Neural cell (in vitro differentiated cells): ENCODE measurements at regions not wholly inside any gene's neighbourhood (a gene's known extent, or its start where the extent isn't known, plus 50 kb on each side); places are given as distances from the start of the nearest gene placed in this dataset.

Experiments
- H2AFZ ChIP-seq: fragments of 200-600, 300-800 bp; sonication (generic), shearing (Covaris generic); 2 replicates; pipeline ENCODE4 v1.6.0; 2014; ENCODE audit warnings: low read depth, mild to moderate bottlenecking, antibody characterized with exemption, low read length, moderate library complexity
- H3F3A ChIP-seq: fragments of 200-600 bp; shearing (Covaris generic); 2 replicates; pipeline ENCODE4 v1.6.1; 2016; ENCODE audit warnings: mild to moderate bottlenecking, moderate library complexity, mixed read lengths, antibody characterized with exemption, low read length; ENCODE audit not compliant: insufficient read depth, poor library complexity, severe bottlenecking
- H3K27ac ChIP-seq: fragments of 200-600, 300-800 bp; sonication (generic), shearing (Covaris generic); 2 replicates; pipeline ENCODE4 v1.5.1; 2014; ENCODE audit warnings: mild to moderate bottlenecking, low read length, moderate library complexity
- H3K27me3 ChIP-seq: fragments of 300-800, 200-600 bp; sonication (generic), shearing (Covaris generic); 2 replicates; pipeline ENCODE4 v1.6.0; 2014; ENCODE audit warnings: mild to moderate bottlenecking, low read depth, low read length, moderate library complexity; ENCODE audit not compliant: insufficient read depth
- H3K36me3 ChIP-seq: fragments of 300-800, 200-600 bp; sonication (generic), shearing (Covaris generic); 2 replicates; pipeline ENCODE4 v1.5.1; 2014; ENCODE audit warnings: mild to moderate bottlenecking, antibody characterized with exemption, low read length, moderate library complexity; ENCODE audit not compliant: insufficient read depth
- H3K4me2 ChIP-seq: fragments of 300-800, 200-600 bp; sonication (generic), shearing (Covaris generic); 2 replicates; pipeline ENCODE4 v1.6.0; 2014; ENCODE audit warnings: mild to moderate bottlenecking, low read length
- H3K4me3 ChIP-seq: fragments of 300-800, 200-600 bp; sonication (generic), shearing (Covaris generic); 2 replicates; pipeline ENCODE4 v1.5.1; 2014; ENCODE audit warnings: mild to moderate bottlenecking, low read length, moderate library complexity
- H3K79me2 ChIP-seq: fragments of 200-600 bp; shearing (Covaris generic); replicated peaks from 2 replicates; pipeline ENCODE4 v1.6.0; 2014; ENCODE audit warnings: mild to moderate bottlenecking, low read length, moderate library complexity; ENCODE audit not compliant: insufficient read depth
- H3K9ac ChIP-seq: fragments of 300-800, 200-600 bp; sonication (generic), shearing (Covaris generic); 2 replicates; pipeline ENCODE4 v1.6.1; 2016; ENCODE audit warnings: mild to moderate bottlenecking, low read length, mixed read lengths
- H3K9me2 ChIP-seq: fragments of 200-600 bp; shearing (Covaris generic); 2 replicates; pipeline ENCODE4 v1.6.1; 2016; ENCODE audit warnings: mild to moderate bottlenecking, low read length, mixed read lengths; ENCODE audit not compliant: insufficient read depth
- H3K9me3 ChIP-seq: fragments of 200-600, 300-800 bp; sonication (generic), shearing (Covaris generic); 2 replicates; pipeline ENCODE4 v1.6.1; 2016; ENCODE audit warnings: mild to moderate bottlenecking, mixed run types, low read length, moderate library complexity, mixed read lengths
- H4K20me1 ChIP-seq: fragments of 200-600 bp; shearing (Covaris generic); 2 replicates; pipeline ENCODE4 v1.6.1; 2016; ENCODE audit warnings: mild to moderate bottlenecking, mixed run types; ENCODE audit not compliant: insufficient read depth
- CTCF ChIP-seq: fragments of 450-650 bp; IDR thresholded peaks from 2 replicates; pipeline ENCODE4 v1.5.1; 2014; ENCODE audit warnings: antibody characterized with exemption, mild to moderate bottlenecking, moderate library complexity; ENCODE audit not compliant: poor library complexity, severe bottlenecking
- EZH2 ChIP-seq: fragments of 200-600, 300-800 bp; shearing (Covaris generic), sonication (generic); IDR thresholded peaks from 2 replicates; pipeline ENCODE4 v1.6.1; 2014; ENCODE audit warnings: antibody characterized with exemption, low read length, borderline replicate concordance, mild to moderate bottlenecking; ENCODE audit not compliant: insufficient read depth, poor library complexity, severe bottlenecking
- MXI1 ChIP-seq: fragments of 450-650 bp; conservative IDR thresholded peaks from 2 replicates; pipeline ENCODE4 v1.6.1; 2014; ENCODE audit warnings: antibody characterized with exemption, mild to moderate bottlenecking; ENCODE audit not compliant: poor library complexity, severe bottlenecking
- POLR2AphosphoS5 ChIP-seq: IDR thresholded peaks from 2 replicates; pipeline ENCODE4 v1.6.1; 2012
- SMC3 ChIP-seq: fragments of 450-650 bp; conservative IDR thresholded peaks from 2 replicates; pipeline ENCODE4 v1.6.1; 2014; ENCODE audit warnings: antibody characterized with exemption, mild to moderate bottlenecking, moderate library complexity; ENCODE audit not compliant: poor library complexity
- TAF1 ChIP-seq: IDR thresholded peaks from 2 replicates; pipeline ENCODE4 v1.6.1; 2012; ENCODE audit warnings: low read depth
- TF ChIP-seq, protein P1 (sequence below): IDR thresholded peaks from 2 replicates; pipeline ENCODE4 v1.6.1; 2012; ENCODE audit warnings: borderline replicate concordance

GRCh38 chr1:48120621-48121020, 101.9 kb upstream of the SLC5A9 start:
- no peak for TF ChIP-seq MXI1
- TF ChIP-seq, protein P1, sequence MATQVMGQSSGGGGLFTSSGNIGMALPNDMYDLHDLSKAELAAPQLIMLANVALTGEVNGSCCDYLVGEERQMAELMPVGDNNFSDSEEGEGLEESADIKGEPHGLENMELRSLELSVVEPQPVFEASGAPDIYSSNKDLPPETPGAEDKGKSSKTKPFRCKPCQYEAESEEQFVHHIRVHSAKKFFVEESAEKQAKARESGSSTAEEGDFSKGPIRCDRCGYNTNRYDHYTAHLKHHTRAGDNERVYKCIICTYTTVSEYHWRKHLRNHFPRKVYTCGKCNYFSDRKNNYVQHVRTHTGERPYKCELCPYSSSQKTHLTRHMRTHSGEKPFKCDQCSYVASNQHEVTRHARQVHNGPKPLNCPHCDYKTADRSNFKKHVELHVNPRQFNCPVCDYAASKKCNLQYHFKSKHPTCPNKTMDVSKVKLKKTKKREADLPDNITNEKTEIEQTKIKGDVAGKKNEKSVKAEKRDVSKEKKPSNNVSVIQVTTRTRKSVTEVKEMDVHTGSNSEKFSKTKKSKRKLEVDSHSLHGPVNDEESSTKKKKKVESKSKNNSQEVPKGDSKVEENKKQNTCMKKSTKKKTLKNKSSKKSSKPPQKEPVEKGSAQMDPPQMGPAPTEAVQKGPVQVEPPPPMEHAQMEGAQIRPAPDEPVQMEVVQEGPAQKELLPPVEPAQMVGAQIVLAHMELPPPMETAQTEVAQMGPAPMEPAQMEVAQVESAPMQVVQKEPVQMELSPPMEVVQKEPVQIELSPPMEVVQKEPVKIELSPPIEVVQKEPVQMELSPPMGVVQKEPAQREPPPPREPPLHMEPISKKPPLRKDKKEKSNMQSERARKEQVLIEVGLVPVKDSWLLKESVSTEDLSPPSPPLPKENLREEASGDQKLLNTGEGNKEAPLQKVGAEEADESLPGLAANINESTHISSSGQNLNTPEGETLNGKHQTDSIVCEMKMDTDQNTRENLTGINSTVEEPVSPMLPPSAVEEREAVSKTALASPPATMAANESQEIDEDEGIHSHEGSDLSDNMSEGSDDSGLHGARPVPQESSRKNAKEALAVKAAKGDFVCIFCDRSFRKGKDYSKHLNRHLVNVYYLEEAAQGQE = no peak
- TF ChIP-seq CTCF = no peak
- no peak for TF ChIP-seq POLR2AphosphoS5
- H3K4me2 ChIP-seq = no peak overlapping the region
- no peaks in the 10 kb centered on the region for H3K9me3 ChIP-seq
- H3K9ac ChIP-seq = no peak overlapping the region
- H3K4me3 ChIP-seq = no peak overlapping the region
- H3K27ac ChIP-seq = no peak overlapping the region
- H3K36me3 ChIP-seq = no peaks in the 10 kb centered on the region
- H3F3A ChIP-seq = no peaks in the 10 kb centered on the region
- H2AFZ ChIP-seq = no peak overlapping the region
- H3K9me2 ChIP-seq = no peaks in the 10 kb centered on the region
- H3K79me2 ChIP-seq = no peaks in the 10 kb centered on the region
- H4K20me1 ChIP-seq = no peaks in the 10 kb centered on the region
- no peaks in the 10 kb centered on the region for H3K27me3 ChIP-seq

- Histone ChIP-seq H2AFZ (no peak overlapping the region), H3K79me2 (no peaks in the 10 kb centered on the region), H4K20me1 (no peaks in the 10 kb centered on the region), H3K9ac (no peak overlapping the region), H3F3A (no peaks in the 10 kb centered on the region), H3K4me2 (no peak overlapping the region), H3K4me3 (no peak overlapping the region), H3K9me2 (no peaks in the 10 kb centered on the region), H3K27ac (no peak overlapping the region), H3K9me3 (no peaks in the 10 kb centered on the region), H3K36me3 (no peaks in the 10 kb centered on the region), H3K27me3 (no peaks in the 10 kb centered on the region)
- TF ChIP-seq EZH2 = no peak
- TF ChIP-seq TAF1 = no peak
- TF ChIP-seq, protein P1 = no peak
- TF ChIP-seq CTCF = no peak
- TF ChIP-seq SMC3 = no peak
Measured at GRCh38 chr1:48115835-48116234, 106.7 kb upstream of the SLC5A9 start.
